NCI-H748 treated with DMSO at 0.1 percent for 48 hours (cell line): ENCODE measurements at regions not wholly inside any gene's neighbourhood (a gene's known extent, or its start where the extent isn't known, plus 50 kb on each side); places are given as distances from the start of the nearest gene placed in this dataset.
"Not testable (repeated sequence)": the region's sequence is repeated elsewhere in the genome, so short reads cannot be mapped to it uniquely, and the experiment has no call there.

Source experiments
- DNase-seq: peaks from one replicate; lab custom pipeline; 2025; lab: John Stamatoyannopoulos, UW

GRCh38 chr3:21894459-21895340 is 143.7 kb upstream of the ZNF385D start:
- no peak for DNase-seq

GRCh38 chr3:21898316-21898715 is 147.3 kb upstream of the ZNF385D start:
- DNase-seq = no peak

GRCh38 chr3:21901484-21901883 is 150.5 kb upstream of the ZNF385D start:
- DNase-seq = no peak

- DNase-seq = no peak
These were observed 151.9 kb upstream of the ZNF385D start for GRCh38 chr3:21902956-21903355.

- DNase-seq = no peak
These were observed 158.1 kb upstream of the ZNF385D start for GRCh38 chr3:21909096-21909495.

- DNase-seq = no peak
These were observed 161.7 kb upstream of the ZNF385D start for GRCh38 chr3:21912711-21913110.

GRCh38 chr3:21913791-21914190 is 162.8 kb upstream of the ZNF385D start:
- DNase-seq = no peak

- no peak for DNase-seq
These were observed 163.4 kb upstream of the ZNF385D start for GRCh38 chr3:21914451-21914850.

- DNase-seq = no peak
These were observed 168.4 kb upstream of the ZNF385D start for GRCh38 chr3:21919383-21919782.

- DNase-seq = no peak
These were observed 169.4 kb upstream of the ZNF385D start for GRCh38 chr3:21920421-21920861.

GRCh38 chr3:21923156-21923555 is 172.1 kb upstream of the ZNF385D start:
- DNase-seq = not testable (repeated sequence)

- DNase-seq = no peak
These were observed 176.3 kb upstream of the ZNF385D start for GRCh38 chr3:21927261-21927660.

- no peak for DNase-seq
These were observed 183.6 kb upstream of the ZNF385D start for GRCh38 chr3:21934591-21934990.

GRCh38 chr3:21936207-21936606 is 185.2 kb upstream of the ZNF385D start:
- DNase-seq = no peak

GRCh38 chr3:21938267-21938681 is 187.3 kb upstream of the ZNF385D start:
- no peak for DNase-seq

- no peak for DNase-seq
These were observed 191.3 kb upstream of the ZNF385D start for GRCh38 chr3:21942328-21942727.

- DNase-seq = no peak
These were observed 193.2 kb upstream of the ZNF385D start for GRCh38 chr3:21944251-21944650.

- no peak for DNase-seq
These were observed 201.8 kb upstream of the ZNF385D start for GRCh38 chr3:21952856-21953255.

GRCh38 chr3:21954709-21955108 is 203.7 kb upstream of the ZNF385D start:
- no peak for DNase-seq

- no peak for DNase-seq
These were observed 204.4 kb upstream of the ZNF385D start for GRCh38 chr3:21955406-21955805.

GRCh38 chr3:21960033-21960432 is 209.0 kb upstream of the ZNF385D start:
- no peak for DNase-seq

GRCh38 chr3:21962456-21962855 is 211.4 kb upstream of the ZNF385D start:
- DNase-seq = no peak

- DNase-seq = not testable (repeated sequence)
These were observed 215.4 kb upstream of the ZNF385D start for GRCh38 chr3:21966457-21966856.

GRCh38 chr3:21979706-21980105 is 228.7 kb upstream of the ZNF385D start:
- DNase-seq = no peak
